Uterus (tissue), 3 donors: ENCODE measurements at regions not wholly inside any gene's neighbourhood (a gene's known extent, or its start where the extent isn't known, plus 50 kb on each side); places are given as distances from the start of the nearest gene placed in this dataset.

Experiments used
- DNase-seq, 2 donors: peaks; one replicate each; pipeline ENCODE4 v3.0.0-alpha.2; 2019 to 2020
- H3K27ac ChIP-seq, 2 donors: fragments of 200-600 bp; sonication (generic); 1 replicate in 1 of 2; 2 replicates in 1 of 2; pipeline ENCODE4 v1.5.1; 2016 to 2018
- H3K27me3 ChIP-seq, 2 donors: fragments of 200-600 bp; sonication (generic); one replicate each; pipeline ENCODE4 v1.5.1; 2018 to 2019; ENCODE audit warnings: control low read depth in 1 of 2
- H3K36me3 ChIP-seq, 2 donors: fragments of 200-600 bp; sonication (generic); one replicate each; pipeline ENCODE4 v1.5.1; 2019; ENCODE audit warnings: control low read depth in 1 of 2
- H3K4me1 ChIP-seq, 2 donors: fragments of 200-600 bp; sonication (generic); one replicate each; pipeline ENCODE4 v1.5.1; 2018 to 2019; ENCODE audit warnings: control low read depth in 1 of 2
- H3K4me3 ChIP-seq, 2 donors: fragments of 200-600 bp; sonication (generic); 1 replicate in 1 of 2; 2 replicates in 1 of 2; pipeline ENCODE4 v1.5.1; 2018 to 2019; ENCODE audit warnings: mild to moderate bottlenecking in 1 of 2
- H3K9me3 ChIP-seq, 2 donors: fragments of 200-600 bp; sonication (generic); one replicate each; pipeline ENCODE4 v1.5.1; 2019; ENCODE audit warnings: control low read depth in 1 of 2
- CTCF ChIP-seq, 4 experiments: fragments of 200-600 bp in 2 of 4; fragments of 450-650 bp in 2 of 4; sonication (generic) in 2 of 4; IDR thresholded peaks; one replicate each; pipeline ENCODE4 v1.5.1; 2016 to 2019; ENCODE audit warnings: antibody characterized with exemption in 4 of 4, mild to moderate bottlenecking in 2 of 4, moderate library complexity in 1 of 4
- POLR2A ChIP-seq, 2 donors: fragments of 450-650 bp; IDR thresholded peaks; one replicate each; pipeline ENCODE4 v1.6.1; 2016; ENCODE audit warnings: antibody characterized with exemption in 2 of 2, mild to moderate bottlenecking in 1 of 2, moderate library complexity in 1 of 2
- intact Hi-C: fragments of 100-400 bp; cut with DNase I; formaldehyde crosslinking; loops from one replicate; pipeline ENCODE4 v1.15.1; 2023; ENCODE audit warnings: low total_unique reads
- donor health status: DM: yes; HTN: yes; CAD: no.

GRCh38 chr9:95733741-95734666 is 141.5 kb upstream of the ERCC6L2 start:
- Histone ChIP-seq H3K27ac (no peak overlapping the region), H3K27me3 (no peaks in the 10 kb centered on the region)
- intact Hi-C loops = loop anchor here (5.0 kb wide), 1 partner anchor 113 kb away; no protein-coding TSS in a partner anchor

DNA sequence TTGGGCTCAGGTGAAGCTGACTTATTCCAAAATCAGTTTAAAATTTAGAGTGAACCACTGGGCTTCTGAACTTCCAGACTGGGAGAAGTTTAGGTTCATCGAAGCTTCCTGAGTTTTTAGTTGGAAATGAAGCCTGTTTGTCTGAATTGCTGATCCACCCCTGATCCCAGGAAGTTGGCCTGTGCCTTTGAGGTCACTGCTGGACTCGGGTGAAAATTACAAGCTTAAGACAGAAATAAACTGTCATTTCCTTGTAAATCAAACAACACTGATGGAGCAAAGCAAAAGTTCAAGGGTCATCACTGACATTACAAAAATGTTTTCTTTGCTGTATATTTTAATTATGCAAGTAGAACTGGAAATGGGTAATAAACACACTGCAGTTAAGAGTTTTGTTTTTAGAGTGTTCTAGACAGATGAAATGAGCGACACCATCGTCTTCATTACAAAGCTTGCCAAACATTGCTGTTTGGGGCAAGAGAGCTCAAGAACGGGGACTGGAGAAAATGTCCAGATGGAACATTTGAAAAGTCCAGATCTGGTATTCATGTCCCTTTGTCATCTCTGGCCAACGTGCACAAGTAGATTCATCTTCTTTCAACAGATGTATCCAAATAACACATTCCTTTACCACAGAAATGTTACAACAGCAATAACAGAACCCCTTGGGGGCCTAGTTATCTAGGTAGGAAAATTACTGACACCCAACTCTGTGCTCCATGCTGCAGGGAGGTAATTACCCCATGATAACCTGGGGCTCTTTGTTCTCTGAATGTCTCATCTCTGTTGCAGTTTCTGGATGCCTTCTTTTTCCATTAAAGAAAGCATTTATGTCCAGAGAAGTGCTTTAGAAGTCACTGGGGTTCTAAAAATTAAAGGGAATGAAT is 142.4 kb upstream of the ERCC6L2 start:
- Histone ChIP-seq H3K36me3 (no peaks in the 10 kb centered on the region), H3K4me3 (no peak overlapping the region), H3K9me3 (no peaks in the 10 kb centered on the region), H3K27ac (no peak overlapping the region), H3K4me1 (no peaks in the 10 kb centered on the region), H3K27me3 (no peaks in the 10 kb centered on the region)
- TF ChIP-seq POLR2A (IDR thresholded peaks at IDR 0.05) (no peak), CTCF (IDR thresholded peaks at IDR 0.05) (no peak)
- no peak for DNase-seq
- intact Hi-C loops = loop anchor here (5.0 kb wide), 1 partner anchor 114 kb away; no protein-coding TSS in a partner anchor

More at GRCh38 chr9:95733741-95734666, 141.5 kb upstream of the ERCC6L2 start:
- Histone ChIP-seq H3K4me1 (no peaks in the 10 kb centered on the region), H3K4me3 (no peak overlapping the region), H3K36me3 (no peaks in the 10 kb centered on the region), H3K9me3 (no peaks in the 10 kb centered on the region)
- no peak for DNase-seq
- no peak for TF ChIP-seq POLR2A (IDR thresholded peaks at IDR 0.05)
- TF ChIP-seq CTCF (IDR thresholded peaks at IDR 0.05) = no peak

GRCh38 chr9:95731876-95732275 is 143.6 kb upstream of the ERCC6L2 start:
- Histone ChIP-seq H3K9me3 (no peaks in the 10 kb centered on the region), H3K27me3 (no peaks in the 10 kb centered on the region), H3K4me3 (no peak overlapping the region), H3K4me1 (no peaks in the 10 kb centered on the region), H3K27ac (no peak overlapping the region), H3K36me3 (no peaks in the 10 kb centered on the region)
- TF ChIP-seq POLR2A (IDR thresholded peaks at IDR 0.05) (no peak), CTCF (IDR thresholded peaks at IDR 0.05) (no peak)
- DNase-seq = no peak
- intact Hi-C loops = loop anchor here (5.0 kb wide), 1 partner anchor 115 kb away; no protein-coding TSS in a partner anchor

DNA sequence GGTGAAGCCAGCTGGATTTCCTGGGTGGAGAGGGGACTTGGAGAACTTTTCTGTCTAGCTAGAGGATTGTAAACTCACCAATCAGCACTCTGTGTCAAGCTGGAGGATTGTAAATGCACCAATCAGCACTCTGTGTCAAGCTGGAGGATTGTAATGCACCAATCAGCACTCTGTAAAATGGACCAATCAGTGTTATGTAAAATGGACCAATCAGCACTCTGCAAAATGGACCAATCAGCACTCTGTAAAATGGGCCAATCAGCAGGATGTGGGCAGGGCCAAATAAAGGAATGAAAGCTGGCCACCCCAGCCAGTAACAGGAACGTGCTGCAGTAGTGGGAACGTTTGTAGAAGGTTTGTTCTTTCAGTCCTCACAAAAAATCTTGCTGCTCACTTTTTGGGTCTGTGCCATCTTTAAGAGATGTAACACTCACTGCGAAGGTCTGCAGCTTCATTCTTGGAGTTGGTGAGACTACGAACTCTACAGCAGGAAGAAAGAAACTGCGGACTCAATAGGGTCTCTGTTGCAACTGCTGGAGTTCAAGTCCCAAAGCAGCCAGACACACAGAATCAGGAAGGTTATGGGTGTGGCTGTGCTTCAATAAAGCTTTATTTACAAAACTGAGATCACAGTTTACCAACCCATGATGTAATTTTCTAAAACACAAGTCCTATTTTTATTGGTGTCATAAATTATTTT is 145.7 kb upstream of the ERCC6L2 start:
- intact Hi-C loops = loop anchor here (5.0 kb wide), 1 partner anchor 117 kb away; no protein-coding TSS in a partner anchor
- no peak for TF ChIP-seq POLR2A (IDR thresholded peaks at IDR 0.05)
- no peak for TF ChIP-seq CTCF (IDR thresholded peaks at IDR 0.05)
- H3K36me3 ChIP-seq = no peaks in the 10 kb centered on the region
- H3K4me1 ChIP-seq = no peaks in the 10 kb centered on the region
- H3K4me3 ChIP-seq = no peak overlapping the region
- DNase-seq = no peak
- H3K27me3 ChIP-seq = no peaks in the 10 kb centered on the region
- no peak overlapping the region for H3K27ac ChIP-seq
- no peaks in the 10 kb centered on the region for H3K9me3 ChIP-seq
